ENCODE measurements at regions not wholly inside any gene's neighbourhood (a gene's known extent, or its start where the extent isn't known, plus 50 kb on each side); places are given as distances from the start of the nearest gene placed in this dataset.

- DNase-seq (ENCODE audit: low spot score) = no peak
- in situ Hi-C loops (cut with MboI; ENCODE audit: low sequenced_read_pairs, unreplicated experiment) = loop anchor here (25.0 kb wide), 1 partner anchor 652 kb away; no protein-coding TSS in a partner anchor
- TF ChIP-seq CTCF (IDR thresholded peaks at IDR 0.05; ENCODE audit: borderline replicate concordance, control extremely low read depth, extremely low read depth, insufficient read depth, missing control alignments) = no peak
These were observed 146.3 kb upstream of the CTAGE1 start for GRCh38 chr18:22564036-22564435.

GRCh38 chr18:22566703-22567420, 149.1 kb upstream of the CTAGE1 start:
- TF ChIP-seq CTCF (IDR thresholded peaks at IDR 0.05; ENCODE audit: borderline replicate concordance, control extremely low read depth, extremely low read depth, insufficient read depth, missing control alignments) = no peak
- no peak for DNase-seq (ENCODE audit: low spot score)
- in situ Hi-C loops (cut with MboI; ENCODE audit: low sequenced_read_pairs, unreplicated experiment) = loop anchor here (25.0 kb wide), 1 partner anchor 655 kb away; no protein-coding TSS in a partner anchor

GRCh38 chr18:22567794-22568193, 150.1 kb upstream of the CTAGE1 start:
- no peak for DNase-seq (ENCODE audit: low spot score)
- TF ChIP-seq CTCF (IDR thresholded peaks at IDR 0.05; ENCODE audit: borderline replicate concordance, control extremely low read depth, extremely low read depth, insufficient read depth, missing control alignments) = no peak
- in situ Hi-C loops (cut with MboI; ENCODE audit: low sequenced_read_pairs, unreplicated experiment) = loop anchor here (25.0 kb wide), 1 partner anchor 655 kb away; no protein-coding TSS in a partner anchor

- TF ChIP-seq CTCF (IDR thresholded peaks at IDR 0.05; ENCODE audit: borderline replicate concordance, control extremely low read depth, extremely low read depth, insufficient read depth, missing control alignments) = no peak
- no peak for DNase-seq (ENCODE audit: low spot score)
- in situ Hi-C loops (cut with MboI; ENCODE audit: low sequenced_read_pairs, unreplicated experiment) = loop anchor here (25.0 kb wide), 1 partner anchor 658 kb away; no protein-coding TSS in a partner anchor
These were observed 152.8 kb upstream of the CTAGE1 start for GRCh38 chr18:22570492-22570891.

- in situ Hi-C loops (cut with MboI; ENCODE audit: low sequenced_read_pairs, unreplicated experiment) = loop anchor here (25.0 kb wide), 1 partner anchor 660 kb away; no protein-coding TSS in a partner anchor
- TF ChIP-seq CTCF (IDR thresholded peaks at IDR 0.05; ENCODE audit: borderline replicate concordance, control extremely low read depth, extremely low read depth, insufficient read depth, missing control alignments) = no peak
- no peak for DNase-seq (ENCODE audit: low spot score)
These were observed 154.6 kb upstream of the CTAGE1 start for GRCh38 chr18:22572341-22572740.

GRCh38 chr18:22579271-22579670, 161.6 kb upstream of the CTAGE1 start:
- no peak for TF ChIP-seq CTCF (IDR thresholded peaks at IDR 0.05; ENCODE audit: borderline replicate concordance, control extremely low read depth, extremely low read depth, insufficient read depth, missing control alignments)
- in situ Hi-C loops (cut with MboI; ENCODE audit: low sequenced_read_pairs, unreplicated experiment) = no loop called here
- DNase-seq (ENCODE audit: low spot score) = no peak
